ENCODE measurements at regions not wholly inside any gene's neighbourhood (a gene's known extent, or its start where the extent isn't known, plus 50 kb on each side); places are given as distances from the start of the nearest gene placed in this dataset.
"Not testable (repeated sequence)": the region's sequence is repeated elsewhere in the genome, so short reads cannot be mapped to it uniquely, and the experiment has no call there.

GRCh38 chr3:194945508-194945907 is 259.8 kb downstream of the FAM43A start:
- DNase-seq (ENCODE audit: low read depth in 2 of 2), result no peak

- no peak for DNase-seq (ENCODE audit: low read depth in 2 of 2)
Measured at GRCh38 chr3:194946091-194946490, 260.4 kb downstream of the FAM43A start.

GRCh38 chr3:194949592-194949991 is 263.9 kb downstream of the FAM43A start:
- no peak for DNase-seq (ENCODE audit: low read depth in 2 of 2)

GRCh38 chr3:194950906-194951628 is 265.4 kb downstream of the FAM43A start:
- no peak for DNase-seq (ENCODE audit: low read depth in 2 of 2)

GRCh38 chr3:194951629-194951920 is 265.9 kb downstream of the FAM43A start:
- DNase-seq (ENCODE audit: low read depth in 2 of 2), result not testable (repeated sequence)

- no peak for DNase-seq (ENCODE audit: low read depth in 2 of 2)
Measured at GRCh38 chr3:194951931-194952582, 266.4 kb downstream of the FAM43A start.

- no peak for DNase-seq (ENCODE audit: low read depth in 2 of 2)
Measured at GRCh38 chr3:194952841-194953241, 267.2 kb downstream of the FAM43A start.

GRCh38 chr3:194953291-194953690 is 267.6 kb downstream of the FAM43A start:
- DNase-seq (ENCODE audit: low read depth in 2 of 2), result no peak

GRCh38 chr3:194955546-194955945 is 269.9 kb downstream of the FAM43A start:
- DNase-seq (ENCODE audit: low read depth in 2 of 2), result no peak

GRCh38 chr3:194955979-194956696 is 270.5 kb downstream of the FAM43A start:
- no peak for DNase-seq (ENCODE audit: low read depth in 2 of 2)

- no peak for DNase-seq (ENCODE audit: low read depth in 2 of 2)
Measured at GRCh38 chr3:194956697-194957396, 271.2 kb downstream of the FAM43A start.

- DNase-seq (ENCODE audit: low read depth in 2 of 2), result no peak
Measured at GRCh38 chr3:194957743-194958240, 272.1 kb downstream of the FAM43A start.

GRCh38 chr3:194959217-194959616 is 273.5 kb downstream of the FAM43A start:
- DNase-seq (ENCODE audit: low read depth in 2 of 2), result no peak

- not testable (repeated sequence) for DNase-seq (ENCODE audit: low read depth in 2 of 2)
Measured at GRCh38 chr3:194959666-194960065, 274.0 kb downstream of the FAM43A start.

- no peak for DNase-seq (ENCODE audit: low read depth in 2 of 2)
Measured at GRCh38 chr3:194960446-194961032, 274.9 kb downstream of the FAM43A start.

GRCh38 chr3:194961149-194961548 is 275.5 kb downstream of the FAM43A start:
- no peak for DNase-seq (ENCODE audit: low read depth in 2 of 2)

- DNase-seq (ENCODE audit: low read depth in 2 of 2), result no peak
Measured at GRCh38 chr3:194961571-194961970, 275.9 kb downstream of the FAM43A start.

- DNase-seq (ENCODE audit: low read depth in 2 of 2), result no peak
Measured at GRCh38 chr3:194962056-194962455, 276.4 kb downstream of the FAM43A start.

GRCh38 chr3:194964809-194965208 is 279.1 kb downstream of the FAM43A start:
- DNase-seq (ENCODE audit: low read depth in 2 of 2), result no peak

GRCh38 chr3:194967151-194968117 is 281.8 kb downstream of the FAM43A start:
- no peak for DNase-seq (ENCODE audit: low read depth in 2 of 2)

- no peak for DNase-seq (ENCODE audit: low read depth in 2 of 2)
Measured at GRCh38 chr3:194970066-194970465, 284.4 kb downstream of the FAM43A start.

Measured in stimulated activated CD4-positive, alpha-beta T cell treated with anti-CD3 and anti-CD28 coated beads, Interleukin-4, amount 100 ng/mL, for 48 hours (primary cell).